ENCODE measurements at regions not wholly inside any gene's neighbourhood (a gene's known extent, or its start where the extent isn't known, plus 50 kb on each side); places are given as distances from the start of the nearest gene placed in this dataset.

DNA sequence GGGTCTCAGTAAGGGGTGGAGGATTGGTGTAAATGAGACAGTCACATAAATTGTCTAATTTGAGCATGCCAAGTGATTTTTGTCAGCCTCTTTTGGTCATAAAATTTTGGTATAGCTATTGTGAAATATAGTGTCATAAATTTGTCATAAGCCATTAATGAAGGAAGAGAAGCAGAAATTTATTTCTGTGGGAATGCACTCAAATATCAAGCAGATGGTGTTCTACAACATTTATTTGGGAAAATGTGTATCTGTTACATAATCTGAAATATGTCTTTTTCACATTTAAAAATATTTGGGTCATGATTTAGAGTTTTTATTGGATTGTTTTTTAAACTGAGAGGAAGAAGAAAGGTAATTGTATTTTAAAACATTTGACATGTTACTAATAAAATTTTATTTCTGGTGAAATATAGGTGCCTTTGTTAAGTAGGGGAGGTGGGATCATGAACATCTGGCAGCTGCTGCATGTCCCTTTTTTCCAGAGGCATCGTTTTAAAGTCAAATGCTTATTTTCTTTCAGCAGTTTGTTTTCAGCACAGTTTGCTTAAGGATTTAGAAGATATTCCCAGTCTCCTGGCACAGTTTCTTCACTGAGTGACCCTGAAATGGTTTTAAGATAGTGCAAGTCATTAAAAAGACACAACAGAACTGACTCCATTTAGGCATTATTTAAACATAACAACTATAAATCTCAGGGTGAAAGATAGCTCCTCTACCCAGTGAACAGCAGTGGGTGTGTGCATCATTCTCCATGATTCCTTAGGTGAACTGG, 371.7 kb downstream of the SNAPC1 start:
- 25% methylated on average over 1 of the region's 1 CpG for WGBS (ENCODE audit: insufficient coverage, low coverage, low lambda C conversion rate, missing lambda C conversion rate)
- no peaks in the 10 kb centered on the region for H3K9me3 ChIP-seq
- ATAC-seq: no peak
- H3K4me1 ChIP-seq: no peaks in the 10 kb centered on the region
- no peaks in the 10 kb centered on the region for H3K36me3 ChIP-seq
- H3K27ac ChIP-seq: no peak overlapping the region
- TF ChIP-seq, protein P1, sequence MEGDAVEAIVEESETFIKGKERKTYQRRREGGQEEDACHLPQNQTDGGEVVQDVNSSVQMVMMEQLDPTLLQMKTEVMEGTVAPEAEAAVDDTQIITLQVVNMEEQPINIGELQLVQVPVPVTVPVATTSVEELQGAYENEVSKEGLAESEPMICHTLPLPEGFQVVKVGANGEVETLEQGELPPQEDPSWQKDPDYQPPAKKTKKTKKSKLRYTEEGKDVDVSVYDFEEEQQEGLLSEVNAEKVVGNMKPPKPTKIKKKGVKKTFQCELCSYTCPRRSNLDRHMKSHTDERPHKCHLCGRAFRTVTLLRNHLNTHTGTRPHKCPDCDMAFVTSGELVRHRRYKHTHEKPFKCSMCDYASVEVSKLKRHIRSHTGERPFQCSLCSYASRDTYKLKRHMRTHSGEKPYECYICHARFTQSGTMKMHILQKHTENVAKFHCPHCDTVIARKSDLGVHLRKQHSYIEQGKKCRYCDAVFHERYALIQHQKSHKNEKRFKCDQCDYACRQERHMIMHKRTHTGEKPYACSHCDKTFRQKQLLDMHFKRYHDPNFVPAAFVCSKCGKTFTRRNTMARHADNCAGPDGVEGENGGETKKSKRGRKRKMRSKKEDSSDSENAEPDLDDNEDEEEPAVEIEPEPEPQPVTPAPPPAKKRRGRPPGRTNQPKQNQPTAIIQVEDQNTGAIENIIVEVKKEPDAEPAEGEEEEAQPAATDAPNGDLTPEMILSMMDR (IDR thresholded peaks at IDR 0.05): no peak
- TF ChIP-seq POLR2A (IDR thresholded peaks at IDR 0.05): no peak
- peaks cover 0 to 4% of the 10 kb centered on the region in 2 donors for H3K27me3 ChIP-seq
- intact Hi-C loops (cut with DNase I): loop anchor here in 1 of 2 donors (10.0 kb wide), 1 partner anchor 239 kb away; no protein-coding TSS in a partner anchor
- H3K4me3 ChIP-seq: no peak overlapping the region
- no peak for DNase-seq

DNA sequence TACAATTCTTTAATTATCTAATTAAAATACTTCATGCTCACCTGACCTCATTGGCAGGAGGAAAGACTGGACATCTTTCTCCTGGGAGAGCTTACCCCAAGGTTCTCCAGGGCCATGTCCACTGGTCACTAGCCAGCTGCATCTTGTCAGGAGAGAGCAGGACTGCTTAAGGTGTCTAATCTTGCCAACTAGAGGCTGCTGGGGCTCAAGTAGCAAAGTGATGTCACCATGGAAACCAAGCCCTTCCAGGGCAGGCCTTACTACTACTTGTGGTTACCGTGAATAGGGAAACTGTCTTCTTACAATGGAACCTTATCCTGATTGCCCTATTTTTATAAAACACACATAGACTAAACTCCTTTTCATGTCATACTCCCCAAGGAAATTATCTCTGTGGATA, 376.4 kb downstream of the SNAPC1 start:
- no peaks in the 10 kb centered on the region for H3K9me3 ChIP-seq
- intact Hi-C loops (cut with DNase I): loop anchor here in 1 of 2 donors (10.0 kb wide), 1 partner anchor 244 kb away; no protein-coding TSS in a partner anchor
- H3K27ac ChIP-seq: no peak overlapping the region
- no peaks in the 10 kb centered on the region for H3K4me1 ChIP-seq
- H3K27me3 ChIP-seq: no peaks in the 10 kb centered on the region
- WGBS (ENCODE audit: insufficient coverage, low coverage, low lambda C conversion rate, missing lambda C conversion rate): 40% methylated on average over 1 of the region's 1 CpG
- no peak overlapping the region for H3K4me3 ChIP-seq
- no peak for TF ChIP-seq POLR2A (IDR thresholded peaks at IDR 0.05)
- no peak for ATAC-seq
- H3K36me3 ChIP-seq: no peaks in the 10 kb centered on the region
- DNase-seq: no peak

DNA sequence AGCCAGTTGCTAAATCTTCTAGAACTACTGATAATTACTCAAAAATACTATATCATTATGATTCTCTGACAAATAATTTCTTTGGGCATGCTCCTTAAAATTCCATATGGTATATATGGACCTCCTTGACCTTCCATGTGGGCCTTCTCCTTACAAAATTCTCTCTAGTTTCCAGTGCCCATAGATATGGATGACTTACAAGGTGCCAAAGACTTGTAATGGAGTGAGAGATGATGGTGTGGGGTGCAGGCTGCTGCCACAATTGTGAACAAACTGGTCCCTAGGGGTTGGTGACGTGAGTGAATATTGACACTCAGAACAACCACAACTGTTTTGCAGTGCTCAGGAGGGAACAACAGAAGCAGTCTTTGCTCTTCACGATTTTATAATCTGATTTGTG, 378.9 kb downstream of the SNAPC1 start:
- no peak for ATAC-seq
- Histone ChIP-seq H3K4me3 (no peak overlapping the region), H3K27ac (no peak overlapping the region), H3K9me3 (no peaks in the 10 kb centered on the region), H3K4me1 (no peaks in the 10 kb centered on the region), H3K36me3 (no peaks in the 10 kb centered on the region), H3K27me3 (no peaks in the 10 kb centered on the region)
- TF ChIP-seq, protein P1 (IDR thresholded peaks at IDR 0.05): no peak
- TF ChIP-seq POLR2A (IDR thresholded peaks at IDR 0.05): no peak
- intact Hi-C loops (cut with DNase I): no loop called here
- DNase-seq: no peak
- WGBS (ENCODE audit: insufficient coverage, low coverage, low lambda C conversion rate, missing lambda C conversion rate): 44% methylated on average over 1 of the region's 2 CpGs

DNA sequence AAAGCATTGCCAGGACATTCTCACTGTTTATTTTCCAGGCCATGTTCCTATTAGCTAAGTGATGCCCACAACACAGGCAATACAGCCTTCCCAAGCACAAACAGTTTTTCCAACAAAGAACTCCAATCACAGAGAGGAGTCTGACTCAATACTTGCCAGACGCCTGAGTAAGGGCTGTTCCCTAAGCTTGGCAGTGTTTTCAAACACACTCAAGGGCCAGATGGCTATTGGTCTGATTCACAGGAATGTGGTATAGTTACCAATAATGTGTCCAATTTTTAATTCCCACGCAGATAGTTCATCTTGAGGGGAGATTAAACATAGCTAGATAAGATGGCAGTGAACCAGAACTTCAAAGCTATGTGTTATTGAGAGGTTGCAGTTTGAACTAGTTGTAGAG, 381.0 kb downstream of the SNAPC1 start:
- no peak overlapping the region for H3K27ac ChIP-seq
- ATAC-seq (no peak), DNase-seq (no peak)
- no peaks in the 10 kb centered on the region for H3K27me3 ChIP-seq
- TF ChIP-seq, protein P1 (IDR thresholded peaks at IDR 0.05): no peak
- no peak for TF ChIP-seq POLR2A (IDR thresholded peaks at IDR 0.05)
- H3K36me3 ChIP-seq: no peaks in the 10 kb centered on the region
- no peak overlapping the region for H3K4me3 ChIP-seq
- WGBS (ENCODE audit: insufficient coverage, low coverage, low lambda C conversion rate, missing lambda C conversion rate): 50% methylated on average over 2 of the region's 2 CpGs
- H3K9me3 ChIP-seq: no peaks in the 10 kb centered on the region
- intact Hi-C loops (cut with DNase I): no loop called here
- no peaks in the 10 kb centered on the region for H3K4me1 ChIP-seq

DNA sequence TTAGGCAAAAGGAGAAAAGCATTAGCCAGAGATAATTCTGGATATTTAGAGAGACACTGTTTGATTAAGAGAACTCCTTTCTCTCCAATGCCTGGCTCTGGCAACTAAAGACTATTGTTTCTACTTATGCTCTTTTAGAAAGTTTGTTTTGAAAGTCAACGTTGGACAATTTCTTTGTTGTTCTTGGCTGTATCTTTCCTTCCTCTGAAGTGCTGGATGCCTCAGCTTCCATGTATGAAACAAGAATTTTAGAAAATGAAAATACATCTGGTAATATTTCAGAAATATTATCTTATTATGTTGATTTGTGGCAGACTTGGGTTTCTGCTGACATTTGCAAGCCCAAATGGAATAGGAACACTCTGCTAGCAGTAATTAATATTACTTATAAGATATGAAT, 382.6 kb downstream of the SNAPC1 start:
- Histone ChIP-seq H3K36me3 (no peaks in the 10 kb centered on the region), H3K4me1 (no peaks in the 10 kb centered on the region), H3K4me3 (no peak overlapping the region), H3K27me3 (no peaks in the 10 kb centered on the region), H3K9me3 (no peaks in the 10 kb centered on the region), H3K27ac (no peak overlapping the region)
- DNase-seq (no peak), ATAC-seq (no peak)
- TF ChIP-seq POLR2A (IDR thresholded peaks at IDR 0.05): no peak
- TF ChIP-seq, protein P1 (IDR thresholded peaks at IDR 0.05): no peak
- intact Hi-C loops (cut with DNase I): no loop called here
- 30% methylated on average over 1 of the region's 1 CpG for WGBS (ENCODE audit: insufficient coverage, low coverage, low lambda C conversion rate, missing lambda C conversion rate)
